Thymus (tissue), 11 donors: ENCODE measurements at regions not wholly inside any gene's neighbourhood (a gene's known extent, or its start where the extent isn't known, plus 50 kb on each side); places are given as distances from the start of the nearest gene placed in this dataset.

Experiments
- DNase-seq, 9 donors: peaks; one replicate each; pipeline ENCODE4 v3.0.0-alpha.2; 2013; ENCODE audit warnings: low spot score in 9 of 9, low read depth in 6 of 9, missing footprints in 1 of 9
- H3K27ac ChIP-seq, 2 donors: one replicate each; pipeline ENCODE4 v1.5.1; 2013; ENCODE audit warnings: control low read depth in 1 of 2, low read depth in 1 of 2, low read length in 1 of 2, mild to moderate bottlenecking in 1 of 2, moderate library complexity in 1 of 2
- H3K27me3 ChIP-seq, 2 donors: one replicate each; pipeline ENCODE4 v1.5.1; 2013; ENCODE audit warnings: low read length in 1 of 2; ENCODE audit not compliant: control insufficient read depth in 2 of 2, insufficient read depth in 1 of 2
- H3K36me3 ChIP-seq, 2 donors: one replicate each; pipeline ENCODE4 v1.5.1; 2013; ENCODE audit warnings: low read length in 1 of 2, mild to moderate bottlenecking in 1 of 2, moderate library complexity in 1 of 2; ENCODE audit not compliant: control insufficient read depth in 2 of 2, insufficient read depth in 2 of 2
- H3K4me1 ChIP-seq, 2 donors: one replicate each; pipeline ENCODE4 v1.5.1; 2013; ENCODE audit warnings: low read length in 2 of 2; ENCODE audit not compliant: control insufficient read depth in 2 of 2, insufficient read depth in 2 of 2
- H3K4me3 ChIP-seq, 2 donors: one replicate each; pipeline ENCODE4 v1.5.1; 2013; ENCODE audit warnings: low read length in 2 of 2, control low read depth in 1 of 2, mild to moderate bottlenecking in 1 of 2
- H3K9me3 ChIP-seq, 2 donors: one replicate each; pipeline ENCODE4 v1.5.1; 2013; ENCODE audit warnings: low read length in 1 of 2, mild to moderate bottlenecking in 1 of 2; ENCODE audit not compliant: control insufficient read depth in 2 of 2, insufficient read depth in 1 of 2
- WGBS: extraction: QIAGEN DNeasy Blood & Tissue Kit; methylation state at CpG from one replicate; pipeline ENCODE4 v1.1.7; 2013; 5-methylcytosine and 5-hydroxymethylcytosine counted together
- donor health status: healthy.

DNA sequence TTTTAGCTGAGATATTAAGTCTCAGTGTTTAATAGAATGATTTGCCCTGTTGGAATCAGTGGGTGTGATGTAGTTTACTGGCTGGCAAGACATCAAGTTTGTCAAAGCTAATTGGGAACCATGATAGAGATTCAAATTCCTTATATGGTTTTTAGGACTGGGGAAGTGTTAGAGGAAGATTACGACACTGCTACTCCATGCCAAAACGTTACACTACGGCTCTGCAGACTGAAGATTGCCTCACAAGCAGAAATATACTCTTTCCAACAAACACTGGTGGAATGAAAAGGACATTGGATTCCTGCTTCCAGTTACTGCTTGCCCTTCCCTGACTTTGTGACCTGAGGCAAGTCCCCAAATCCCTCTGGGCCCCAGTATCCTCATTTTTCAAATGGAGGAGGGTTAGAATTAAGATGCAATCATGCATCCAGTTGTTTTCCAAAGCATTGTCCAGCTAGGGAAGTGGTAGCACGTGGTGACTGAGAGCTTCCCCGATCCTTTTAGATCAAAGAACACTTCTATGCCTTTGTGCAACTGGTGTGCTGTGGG lies 147.6 kb downstream of the CDC42EP3 start:
- H3K9me3 ChIP-seq = no peaks in the 10 kb centered on the region
- DNase-seq = no peak
- H3K36me3 ChIP-seq = no peaks in the 10 kb centered on the region
- WGBS = 75% methylated on average over 5 of the region's 5 CpGs
- no peak overlapping the region for H3K4me3 ChIP-seq
- H3K27ac ChIP-seq = no peak overlapping the region
- H3K27me3 ChIP-seq = no peaks in the 10 kb centered on the region
- H3K4me1 ChIP-seq = peaks cover 0 to 4% of the 10 kb centered on the region in 2 donors

DNA sequence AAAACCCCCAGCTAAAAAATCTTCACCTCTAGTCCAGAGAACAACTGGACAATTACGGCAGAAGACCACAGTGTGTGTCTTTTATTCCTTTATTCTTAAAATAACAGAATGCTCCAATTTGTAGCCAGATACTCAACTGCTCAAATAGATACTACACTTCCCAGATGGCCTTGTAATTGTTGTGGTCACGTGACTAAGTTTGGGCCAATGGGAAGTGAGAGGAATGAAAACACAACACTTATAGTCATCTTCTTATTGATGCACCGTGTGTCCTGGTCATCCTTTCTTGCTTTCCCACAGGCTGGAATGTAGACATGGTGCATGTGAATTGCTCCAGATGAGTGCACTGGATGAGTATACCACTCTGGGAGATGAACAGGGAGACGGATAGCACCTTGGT lies 145.1 kb downstream of the CDC42EP3 start:
- no peaks in the 10 kb centered on the region for H3K27me3 ChIP-seq
- DNase-seq = no peak
- WGBS = 73% methylated on average over 4 of the region's 4 CpGs
- H3K36me3 ChIP-seq = no peaks in the 10 kb centered on the region
- no peak overlapping the region for H3K27ac ChIP-seq
- no peaks in the 10 kb centered on the region for H3K9me3 ChIP-seq
- H3K4me3 ChIP-seq = no peak overlapping the region
- peaks cover 0 to 4% of the 10 kb centered on the region in 2 donors for H3K4me1 ChIP-seq

- Histone ChIP-seq H3K9me3 (no peaks in the 10 kb centered on the region), H3K4me1 (peaks cover 0 to 4% of the 10 kb centered on the region in 2 donors), H3K27ac (no peak overlapping the region), H3K36me3 (no peaks in the 10 kb centered on the region), H3K4me3 (no peak overlapping the region), H3K27me3 (no peaks in the 10 kb centered on the region)
- DNase-seq = no peak
Measured at GRCh38 chr2:37526856-37527255, 144.6 kb downstream of the CDC42EP3 start.

DNA sequence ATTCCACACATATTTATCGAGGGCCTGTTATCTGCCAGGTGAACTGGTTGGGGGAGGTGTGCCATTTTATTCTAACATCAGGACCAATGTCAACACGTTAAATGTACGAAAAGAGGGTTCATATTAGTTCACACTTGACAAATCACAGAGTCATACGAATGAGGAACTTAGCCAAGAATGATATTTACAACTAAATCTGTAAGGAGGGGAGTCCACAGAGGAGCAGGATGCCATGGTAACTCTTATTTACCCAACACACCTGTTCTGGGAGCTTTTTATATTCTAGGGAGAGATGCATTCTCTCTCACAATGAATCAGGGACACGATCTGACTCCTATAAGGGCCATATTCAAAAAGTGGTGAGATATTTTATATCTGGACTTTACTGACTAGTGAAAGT lies 144.1 kb downstream of the CDC42EP3 start:
- no peak overlapping the region for H3K4me3 ChIP-seq
- H3K27me3 ChIP-seq = no peaks in the 10 kb centered on the region
- 65% methylated on average over 5 of the region's 5 CpGs for WGBS
- DNase-seq = no peak
- no peaks in the 10 kb centered on the region for H3K9me3 ChIP-seq
- no peaks in the 10 kb centered on the region for H3K36me3 ChIP-seq
- no peak overlapping the region for H3K27ac ChIP-seq
- H3K4me1 ChIP-seq = peaks cover 0 to 4% of the 10 kb centered on the region in 2 donors

DNA sequence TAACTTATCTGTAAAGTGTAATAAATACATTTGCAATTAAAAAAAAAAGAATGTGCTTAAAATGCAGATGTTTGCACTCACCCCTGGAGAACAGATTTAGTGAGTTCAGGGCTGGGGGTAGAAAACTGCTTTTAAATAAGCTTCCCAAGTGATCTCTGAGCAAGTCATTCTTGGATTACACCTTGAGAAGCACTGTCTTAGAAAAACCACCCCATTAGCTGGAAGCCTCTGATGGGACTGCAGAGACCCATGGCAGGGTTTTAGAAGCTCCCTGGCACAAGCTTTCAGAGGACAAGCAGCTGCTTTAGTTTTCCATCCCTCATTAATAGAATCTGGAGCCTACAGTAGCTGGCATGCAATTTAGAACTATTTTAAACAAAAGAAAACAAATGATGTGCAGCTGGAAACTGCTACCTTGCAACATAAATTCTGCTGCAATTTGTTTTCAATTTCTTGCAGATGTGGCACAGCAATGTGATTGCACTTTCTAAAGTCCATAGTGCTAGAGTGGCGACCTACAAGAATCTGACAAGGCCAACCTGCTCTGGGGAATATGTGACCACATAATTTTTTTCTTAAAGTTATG lies 141.5 kb downstream of the CDC42EP3 start:
- DNase-seq = no peak
- WGBS = 96% methylated on average over 1 of the region's 1 CpG
- no peaks in the 10 kb centered on the region for H3K4me1 ChIP-seq

DNA sequence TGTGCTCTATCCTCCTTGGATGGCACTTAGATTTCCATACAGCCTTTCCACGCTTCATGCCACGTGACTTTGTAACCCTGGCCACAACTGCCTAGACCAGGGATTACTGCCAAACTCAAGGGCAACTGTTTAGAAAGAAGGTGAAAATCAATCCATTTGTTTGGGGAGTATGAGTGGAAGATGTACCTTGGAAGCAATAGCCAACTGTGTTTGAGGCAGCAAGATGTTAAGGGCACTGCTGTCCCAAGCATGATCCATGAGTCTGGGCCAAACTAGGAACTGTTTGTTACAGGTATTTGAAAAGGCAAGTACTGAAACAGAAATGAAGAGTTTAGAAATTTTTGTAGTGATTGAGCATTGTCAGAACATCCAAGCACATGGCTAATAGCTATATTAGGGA lies 138.9 kb downstream of the CDC42EP3 start:
- WGBS = over 99% methylated on average over 2 of the region's 2 CpGs
- H3K9me3 ChIP-seq = no peaks in the 10 kb centered on the region
- no peaks in the 10 kb centered on the region for H3K27me3 ChIP-seq
- H3K4me3 ChIP-seq = no peak overlapping the region
- H3K36me3 ChIP-seq = no peaks in the 10 kb centered on the region
- no peak for DNase-seq
- H3K4me1 ChIP-seq = no peaks in the 10 kb centered on the region
- no peak overlapping the region for H3K27ac ChIP-seq

More for the DNA sequence above, 141.5 kb downstream of the CDC42EP3 start:
- Histone ChIP-seq H3K27me3 (no peaks in the 10 kb centered on the region), H3K36me3 (no peaks in the 10 kb centered on the region), H3K9me3 (no peaks in the 10 kb centered on the region), H3K27ac (no peak overlapping the region), H3K4me3 (no peak overlapping the region)

GRCh38 chr2:37537316-37537715 lies 134.1 kb downstream of the CDC42EP3 start:
- WGBS = 98% methylated on average over 5 of the region's 5 CpGs
- Histone ChIP-seq H3K4me3 (no peak overlapping the region), H3K27ac (no peak overlapping the region), H3K4me1 (no peaks in the 10 kb centered on the region), H3K36me3 (no peaks in the 10 kb centered on the region), H3K27me3 (no peaks in the 10 kb centered on the region), H3K9me3 (no peaks in the 10 kb centered on the region)
- no peak for DNase-seq

GRCh38 chr2:37541516-37541915 lies 129.9 kb downstream of the CDC42EP3 start:
- Histone ChIP-seq H3K36me3 (no peaks in the 10 kb centered on the region), H3K4me3 (no peak overlapping the region), H3K27ac (no peak overlapping the region), H3K9me3 (no peaks in the 10 kb centered on the region), H3K4me1 (no peaks in the 10 kb centered on the region), H3K27me3 (no peaks in the 10 kb centered on the region)
- no peak for DNase-seq
- 96% methylated on average over 5 of the region's 5 CpGs for WGBS

DNA sequence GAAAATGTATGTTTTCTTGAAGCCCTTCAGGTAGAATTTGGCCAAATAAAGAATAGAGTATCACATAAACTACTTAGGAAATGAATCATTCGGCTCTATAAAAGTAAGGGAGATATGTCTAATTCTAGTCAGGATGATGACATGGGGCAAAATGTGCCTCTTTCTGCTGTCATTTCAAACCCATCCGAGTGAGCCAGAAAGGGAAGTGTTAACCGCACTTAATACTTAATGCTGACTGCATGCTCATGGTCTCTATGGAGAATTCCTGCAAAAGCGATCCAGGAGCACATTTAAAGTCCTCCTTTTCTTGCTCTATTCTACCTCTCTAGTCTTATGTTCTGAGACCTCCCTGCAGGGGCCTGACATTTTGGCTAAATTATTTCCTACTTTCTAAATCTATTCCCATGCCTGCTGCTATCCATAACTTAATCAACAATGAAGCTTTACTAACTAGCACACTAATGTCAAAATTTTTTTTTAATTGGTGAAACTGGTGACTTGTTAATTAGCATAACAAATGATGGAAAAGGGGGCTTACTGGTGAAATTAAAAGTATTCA lies 127.4 kb downstream of the CDC42EP3 start:
- Histone ChIP-seq H3K4me3 (no peak overlapping the region), H3K9me3 (no peaks in the 10 kb centered on the region), H3K27ac (no peak overlapping the region), H3K4me1 (no peaks in the 10 kb centered on the region), H3K27me3 (no peaks in the 10 kb centered on the region), H3K36me3 (no peaks in the 10 kb centered on the region)
- over 99% methylated on average over 4 of the region's 4 CpGs for WGBS
- no peak for DNase-seq
